CD4-positive, alpha-beta T cell (primary cell): ENCODE measurements at regions not wholly inside any gene's neighbourhood (a gene's known extent, or its start where the extent isn't known, plus 50 kb on each side); places are given as distances from the start of the nearest gene placed in this dataset.

Experiments
- ATAC-seq: fragments of 200-7000 bp; cut with Tn5 transposase; one replicate; pipeline ENCODE4 v1.10.0; 2022; ENCODE audit warnings: mild to moderate bottlenecking; ENCODE audit not compliant: poor library complexity
- CTCF ChIA-PET: fragments of 350-600 bp; sonication (Branson Sonifier 250); formaldehyde crosslinking; loops from one replicate; lab custom pipeline; 2021; ENCODE audit warnings: antibody characterized with exemption, inconsistent platforms; lab: Charles Lee
- POLR2A ChIA-PET: fragments of 350-600 bp; sonication (Branson Sonifier 250); formaldehyde crosslinking; loops from one replicate; lab custom pipeline; 2021; ENCODE audit warnings: antibody characterized with exemption, inconsistent platforms; lab: Charles Lee
- DNase-seq, 14 experiments: peaks; one replicate each; pipeline ENCODE4 v3.0.0-alpha.2; 2013 to 2020; ENCODE audit warnings: mixed read lengths in 2 of 14
- H3K27ac ChIP-seq, 2 donors: one replicate each; pipeline versions ENCODE4 v1.5.1 to v1.7.0; 2013; ENCODE audit warnings: low read length in 2 of 2, low read depth in 1 of 2, mild to moderate bottlenecking in 1 of 2
- H3K27me3 ChIP-seq, 2 experiments: 1 replicate in 1 of 2; 2 replicates in 1 of 2; pipeline versions ENCODE4 v1.6.1 to v1.7.0; 2013; ENCODE audit warnings: low read length in 2 of 2, control low read depth in 1 of 2, mild to moderate bottlenecking in 1 of 2, moderate library complexity in 1 of 2; ENCODE audit not compliant: insufficient read depth in 2 of 2, control insufficient read depth in 1 of 2
- H3K36me3 ChIP-seq: one replicate; pipeline ENCODE4 v1.6.1; 2013; ENCODE audit warnings: low read length, control low read depth; ENCODE audit not compliant: insufficient read depth
- H3K4me1 ChIP-seq: one replicate; pipeline ENCODE4 v1.6.1; 2013; ENCODE audit warnings: low read length, control low read depth; ENCODE audit not compliant: insufficient read depth
- H3K4me3 ChIP-seq: one replicate; pipeline ENCODE4 v1.5.1; 2013; ENCODE audit warnings: mild to moderate bottlenecking, low read length, moderate library complexity
- H3K9me3 ChIP-seq, 2 experiments: 1 replicate in 1 of 2; 2 replicates in 1 of 2; pipeline versions ENCODE4 v1.6.1 to v1.7.0; 2013; ENCODE audit warnings: low read length in 2 of 2, mild to moderate bottlenecking in 2 of 2, control low read depth in 1 of 2, moderate library complexity in 1 of 2; ENCODE audit not compliant: control insufficient read depth in 1 of 2, insufficient read depth in 1 of 2
- H3K27ac Mint-ChIP-seq: one replicate; pipeline ENCODE4 v1.8.0; 2020; ENCODE audit warnings: mixed read lengths
- H3K27me3 Mint-ChIP-seq: one replicate; pipeline ENCODE4 v1.8.0; 2021; ENCODE audit warnings: mixed read lengths
- H3K36me3 Mint-ChIP-seq: one replicate; pipeline ENCODE4 v1.8.0; 2021; ENCODE audit warnings: low read depth, mixed read lengths
- H3K4me1 Mint-ChIP-seq: one replicate; pipeline ENCODE4 v1.8.0; 2021; ENCODE audit warnings: low read depth, mixed read lengths
- H3K4me3 Mint-ChIP-seq: one replicate; pipeline ENCODE4 v1.8.0; 2020; ENCODE audit warnings: mild to moderate bottlenecking, mixed read lengths
- H3K9me3 Mint-ChIP-seq: one replicate; pipeline ENCODE4 v1.8.0; 2020; ENCODE audit warnings: mixed read lengths
- CTCF ChIP-seq: fragments of 200-600 bp; IDR thresholded peaks from one replicate; pipeline ENCODE4 v1.8.0; 2022; ENCODE audit warnings: antibody characterized with exemption, mild to moderate bottlenecking
- intact Hi-C, 2 experiments: fragments of 100-400 bp; cut with DNase I in 1 of 2; cut with micrococcal nuclease in 1 of 2; formaldehyde crosslinking; loops; one replicate each; pipeline versions ENCODE4 v1.15.1 to v1.9.0; 2023 to 2025; cut with DNase I, micrococcal nuclease

GRCh38 chr16:47876511-47876910 lies 279.3 kb downstream of the ABCC12 start:
- no peak overlapping the region for H3K27ac Mint-ChIP-seq
- ATAC-seq (no peak), DNase-seq (no peak)
- H3K9me3 Mint-ChIP-seq = no peaks in the 10 kb centered on the region
- ChIA-PET POLR2A (no interaction called here), CTCF (no interaction called here)
- Histone ChIP-seq H3K4me1 (no peaks in the 10 kb centered on the region), H3K36me3 (no peaks in the 10 kb centered on the region), H3K4me3 (no peak overlapping the region), H3K27me3 (no peaks in the 10 kb centered on the region), H3K9me3 (no peaks in the 10 kb centered on the region), H3K27ac (no peak overlapping the region)
- no peaks in the 10 kb centered on the region for H3K27me3 Mint-ChIP-seq
- H3K4me3 Mint-ChIP-seq = no peak overlapping the region
- no peaks in the 10 kb centered on the region for H3K4me1 Mint-ChIP-seq
- intact Hi-C loops = no loop called here
- H3K36me3 Mint-ChIP-seq = no peaks in the 10 kb centered on the region
- TF ChIP-seq CTCF = no peak

- DNase-seq (no peak), ATAC-seq (no peak)
- Histone ChIP-seq H3K27me3 (no peaks in the 10 kb centered on the region), H3K4me3 (no peak overlapping the region), H3K4me1 (no peaks in the 10 kb centered on the region), H3K36me3 (no peaks in the 10 kb centered on the region), H3K9me3 (no peaks in the 10 kb centered on the region), H3K27ac (no peak overlapping the region)
- Mint-ChIP-seq H3K27me3 (no peaks in the 10 kb centered on the region), H3K27ac (no peak overlapping the region), H3K4me3 (no peak overlapping the region), H3K4me1 (no peaks in the 10 kb centered on the region), H3K9me3 (peaks cover 4% of the 10 kb centered on the region), H3K36me3 (no peaks in the 10 kb centered on the region)
- intact Hi-C loops = no loop called here
- ChIA-PET POLR2A (no interaction called here), CTCF (no interaction called here)
- no peak for TF ChIP-seq CTCF
These were observed 282.4 kb downstream of the ABCC12 start for GRCh38 chr16:47873434-47873833.

DNA sequence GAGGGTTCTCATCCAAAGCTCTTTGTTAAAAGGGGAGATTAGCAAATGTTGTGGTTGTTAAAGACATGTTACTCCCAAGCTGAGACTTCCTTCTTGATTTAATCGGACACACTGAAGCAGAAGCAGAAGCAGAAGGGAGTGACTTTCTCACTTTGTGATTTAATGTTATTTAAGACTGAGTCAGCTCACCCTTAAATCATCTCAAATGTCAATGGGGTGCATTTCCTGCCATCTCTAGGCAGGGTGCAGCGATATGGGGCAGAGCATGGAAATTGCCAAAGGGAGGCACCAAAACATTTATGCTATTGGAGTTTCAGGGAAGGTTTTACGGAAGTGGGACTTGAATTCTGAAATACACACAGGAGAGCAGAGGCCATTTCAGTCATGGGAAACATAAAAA lies 283.6 kb downstream of the ABCC12 start:
- Mint-ChIP-seq H3K9me3 (peaks cover 7% of the 10 kb centered on the region), H3K4me3 (no peak overlapping the region), H3K27ac (no peak overlapping the region), H3K36me3 (no peaks in the 10 kb centered on the region), H3K27me3 (no peaks in the 10 kb centered on the region), H3K4me1 (no peaks in the 10 kb centered on the region)
- H3K9me3 ChIP-seq = no peaks in the 10 kb centered on the region
- DNase-seq = no peak
- intact Hi-C loops = no loop called here
- CTCF ChIA-PET = no interaction called here
- H3K36me3 ChIP-seq = no peaks in the 10 kb centered on the region
- no peak overlapping the region for H3K27ac ChIP-seq
- no peak for ATAC-seq
- H3K4me1 ChIP-seq = no peaks in the 10 kb centered on the region
- H3K27me3 ChIP-seq = no peaks in the 10 kb centered on the region
- TF ChIP-seq CTCF = no peak
- H3K4me3 ChIP-seq = no peak overlapping the region
- POLR2A ChIA-PET = no interaction called here
